Suprapubic skin (tissue), 4 donors: ENCODE measurements at regions not wholly inside any gene's neighbourhood (a gene's known extent, or its start where the extent isn't known, plus 50 kb on each side); places are given as distances from the start of the nearest gene placed in this dataset.

Experiments used
- DNase-seq, 2 donors: peaks; one replicate each; pipeline ENCODE4 v3.0.0-alpha.2; 2019; ENCODE audit warnings: low spot score in 2 of 2
- H3K27ac ChIP-seq: fragments of 200-600 bp; sonication (generic); one replicate; pipeline ENCODE4 v1.5.1; 2019
- H3K27me3 ChIP-seq: fragments of 200-600 bp; sonication (generic); one replicate; pipeline ENCODE4 v1.5.1; 2019
- H3K36me3 ChIP-seq: fragments of 200-600 bp; sonication (generic); one replicate; pipeline ENCODE4 v1.5.1; 2019
- H3K4me1 ChIP-seq: fragments of 200-600 bp; sonication (generic); one replicate; pipeline ENCODE4 v1.5.1; 2019
- H3K4me3 ChIP-seq: fragments of 200-600 bp; sonication (generic); one replicate; pipeline ENCODE4 v1.5.1; 2019; ENCODE audit warnings: mild to moderate bottlenecking
- H3K9me3 ChIP-seq: fragments of 200-600 bp; sonication (generic); one replicate; pipeline ENCODE4 v1.5.1; 2019
- CTCF ChIP-seq, 2 donors: fragments of 200-600 bp in 1 of 2; fragments of 450-650 bp in 1 of 2; sonication (generic) in 1 of 2; IDR thresholded peaks; one replicate each; pipeline ENCODE4 v1.5.1; 2016 to 2019; ENCODE audit warnings: antibody characterized with exemption in 2 of 2, mild to moderate bottlenecking in 1 of 2, moderate library complexity in 1 of 2
- EP300 ChIP-seq: sonication (generic); formaldehyde crosslinking; IDR thresholded peaks from one replicate; pipeline ENCODE4 v1.6.1; 2017; ENCODE audit warnings: antibody characterized with exemption
- POLR2A ChIP-seq, 2 donors: fragments of 450-650 bp; IDR thresholded peaks; one replicate each; pipeline ENCODE4 v1.6.1; 2017; ENCODE audit warnings: antibody characterized with exemption in 2 of 2, mild to moderate bottlenecking in 2 of 2, moderate library complexity in 2 of 2
- POLR2AphosphoS5 ChIP-seq, 3 donors: sonication (generic); formaldehyde crosslinking; IDR thresholded peaks; one replicate each; pipeline ENCODE4 v1.6.1; 2017; ENCODE audit warnings: antibody characterized with exemption in 3 of 3
- WGBS: methylation state at CpG from one replicate; pipeline ENCODE4 v1.1.5; 2018; 5-methylcytosine and 5-hydroxymethylcytosine counted together

- Histone ChIP-seq H3K4me1 (peaks cover 15% of the 10 kb centered on the region), H3K27me3 (peaks cover 79% of the 10 kb centered on the region), H3K36me3 (no peaks in the 10 kb centered on the region), H3K9me3 (no peaks in the 10 kb centered on the region), H3K27ac (no peak overlapping the region), H3K4me3 (no peak overlapping the region)
- TF ChIP-seq EP300: no peak
- no peak for TF ChIP-seq CTCF (IDR thresholded peaks at IDR 0.05)
- TF ChIP-seq POLR2AphosphoS5 (IDR thresholded peaks at IDR 0.05): no peak
- TF ChIP-seq POLR2A (IDR thresholded peaks at IDR 0.05): no peak
- WGBS: 81% methylated on average over 5 of the region's 5 CpGs
- DNase-seq: no peak
These were observed 265.5 kb downstream of the CTTN start for GRCh38 chr11:70663815-70664214.

- DNase-seq: no peak
- Histone ChIP-seq H3K27me3 (peaks cover 80% of the 10 kb centered on the region), H3K36me3 (no peaks in the 10 kb centered on the region), H3K27ac (no peak overlapping the region), H3K4me3 (no peak overlapping the region), H3K9me3 (no peaks in the 10 kb centered on the region), H3K4me1 (peaks cover 15% of the 10 kb centered on the region)
- WGBS: 77% methylated on average over 7 of the region's 8 CpGs
- no peak for TF ChIP-seq POLR2AphosphoS5 (IDR thresholded peaks at IDR 0.05)
- no peak for TF ChIP-seq POLR2A (IDR thresholded peaks at IDR 0.05)
- TF ChIP-seq EP300: no peak
These were observed 268.0 kb downstream of the CTTN start for GRCh38 chr11:70666311-70666710.

- 91% methylated on average over 4 of the region's 4 CpGs for WGBS
These were observed 269.4 kb downstream of the CTTN start for GRCh38 chr11:70667767-70668166.

GRCh38 chr11:70668204-70669202 lies 270.2 kb downstream of the CTTN start:
- no peak overlapping the region for H3K4me3 ChIP-seq
- WGBS: 80% methylated on average over 20 of the region's 23 CpGs
- H3K27ac ChIP-seq: no peak overlapping the region
- H3K9me3 ChIP-seq: no peaks in the 10 kb centered on the region
- peaks cover 58% of the 10 kb centered on the region for H3K27me3 ChIP-seq
- TF ChIP-seq POLR2A (IDR thresholded peaks at IDR 0.05) (no peak), EP300 (no peak), POLR2AphosphoS5 (IDR thresholded peaks at IDR 0.05) (no peak), CTCF (IDR thresholded peaks at IDR 0.05) (no peak)
- no peaks in the 10 kb centered on the region for H3K36me3 ChIP-seq
- DNase-seq: no peak
- H3K4me1 ChIP-seq: no peaks in the 10 kb centered on the region

More at GRCh38 chr11:70667767-70668166, 269.4 kb downstream of the CTTN start:
- Histone ChIP-seq H3K27me3 (peaks cover 66% of the 10 kb centered on the region), H3K9me3 (no peaks in the 10 kb centered on the region), H3K4me3 (no peak overlapping the region), H3K27ac (no peak overlapping the region), H3K4me1 (peaks cover 2% of the 10 kb centered on the region), H3K36me3 (no peaks in the 10 kb centered on the region)
- TF ChIP-seq CTCF (IDR thresholded peaks at IDR 0.05) (no peak), POLR2A (IDR thresholded peaks at IDR 0.05) (no peak), EP300 (no peak), POLR2AphosphoS5 (IDR thresholded peaks at IDR 0.05) (no peak)
- no peak for DNase-seq

- peaks cover 51% of the 10 kb centered on the region for H3K27me3 ChIP-seq
- DNase-seq: no peak
- WGBS: 90% methylated on average over 6 of the region's 13 CpGs
- no peaks in the 10 kb centered on the region for H3K4me1 ChIP-seq
- no peaks in the 10 kb centered on the region for H3K36me3 ChIP-seq
- TF ChIP-seq CTCF (IDR thresholded peaks at IDR 0.05) (no peak), POLR2AphosphoS5 (IDR thresholded peaks at IDR 0.05) (no peak), POLR2A (IDR thresholded peaks at IDR 0.05) (no peak), EP300 (no peak)
- H3K9me3 ChIP-seq: no peaks in the 10 kb centered on the region
- H3K4me3 ChIP-seq: no peak overlapping the region
- no peak overlapping the region for H3K27ac ChIP-seq
These were observed 271.0 kb downstream of the CTTN start for GRCh38 chr11:70669281-70669680.
